ENCODE measurements at regions not wholly inside any gene's neighbourhood (a gene's known extent, or its start where the extent isn't known, plus 50 kb on each side); places are given as distances from the start of the nearest gene placed in this dataset.

GRCh38 chr7:116390363-116390762 is 109.2 kb upstream of the CAV2 start:
- Histone ChIP-seq H3K4me1 (no peaks in the 10 kb centered on the region), H3K9me3 (no peaks in the 10 kb centered on the region), H3K36me3 (no peaks in the 10 kb centered on the region), H3K27me3 (no peaks in the 10 kb centered on the region), H3K27ac (no peak overlapping the region), H3K4me3 (no peak overlapping the region)
- WGBS, 2 donors, result 87 to 95% methylated on average over 3 of the region's 3 CpGs
- intact Hi-C loops (cut with DNase I), result no loop called here
- DNase-seq, result no peak
- no peak for FAIRE-seq
- TF ChIP-seq CTCF (IDR thresholded peaks at IDR 0.05), result no peak
- no peak for ATAC-seq

GRCh38 chr7:116392806-116393205 is 106.7 kb upstream of the CAV2 start:
- Histone ChIP-seq H3K4me1 (no peaks in the 10 kb centered on the region), H3K27ac (no peak overlapping the region), H3K36me3 (no peaks in the 10 kb centered on the region), H3K4me3 (no peak overlapping the region), H3K27me3 (no peaks in the 10 kb centered on the region), H3K9me3 (no peaks in the 10 kb centered on the region)
- intact Hi-C loops (cut with DNase I), result no loop called here
- DNase-seq (no peak), ATAC-seq (no peak), FAIRE-seq (no peak)
- TF ChIP-seq CTCF (IDR thresholded peaks at IDR 0.05), result no peak

DNA sequence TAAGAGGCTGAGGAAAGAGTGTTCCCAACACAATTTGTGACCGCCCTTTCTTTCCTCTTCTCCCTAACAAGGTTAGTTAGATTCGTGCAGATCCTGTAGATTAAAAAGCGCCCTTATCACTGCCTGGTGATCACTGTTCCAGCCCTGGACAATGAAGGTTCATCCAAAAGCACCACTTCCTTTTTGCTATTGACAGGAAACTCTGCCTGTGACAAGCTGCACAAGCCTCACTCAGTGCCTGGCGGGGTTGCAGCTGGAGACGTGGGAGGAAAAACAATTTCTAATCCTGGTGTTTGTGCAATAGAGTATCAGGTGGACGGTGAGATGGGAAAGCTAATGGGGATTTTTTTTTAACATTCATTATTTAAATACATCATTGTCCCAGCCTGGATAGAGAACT is 105.9 kb upstream of the CAV2 start:
- no peak for TF ChIP-seq CTCF (IDR thresholded peaks at IDR 0.05)
- ATAC-seq (no peak), DNase-seq (no peak), FAIRE-seq (no peak)
- H3K9me3 ChIP-seq, result no peaks in the 10 kb centered on the region
- no peaks in the 10 kb centered on the region for H3K4me1 ChIP-seq
- H3K4me3 ChIP-seq, result no peak overlapping the region
- intact Hi-C loops (cut with DNase I), result no loop called here
- 71 to 74% methylated on average over 6 of the region's 6 CpGs for WGBS, 2 donors
- no peak overlapping the region for H3K27ac ChIP-seq
- no peaks in the 10 kb centered on the region for H3K27me3 ChIP-seq
- no peaks in the 10 kb centered on the region for H3K36me3 ChIP-seq

- FAIRE-seq (no peak), ATAC-seq (no peak), DNase-seq (no peak)
- 90 to 95% methylated on average over 11 of the region's 11 CpGs for WGBS, 2 donors
- intact Hi-C loops (cut with DNase I), result no loop called here
- Histone ChIP-seq H3K36me3 (no peaks in the 10 kb centered on the region), H3K9me3 (no peaks in the 10 kb centered on the region), H3K4me1 (no peaks in the 10 kb centered on the region), H3K27ac (no peak overlapping the region), H3K4me3 (no peak overlapping the region), H3K27me3 (no peaks in the 10 kb centered on the region)
- no peak for TF ChIP-seq CTCF (IDR thresholded peaks at IDR 0.05)
Measured at GRCh38 chr7:116394106-116394505, 105.4 kb upstream of the CAV2 start.

GRCh38 chr7:116395141-116395791 is 104.3 kb upstream of the CAV2 start:
- Histone ChIP-seq H3K4me1 (no peaks in the 10 kb centered on the region), H3K36me3 (no peaks in the 10 kb centered on the region), H3K4me3 (no peak overlapping the region), H3K27ac (no peak overlapping the region), H3K9me3 (no peaks in the 10 kb centered on the region), H3K27me3 (no peaks in the 10 kb centered on the region)
- intact Hi-C loops (cut with DNase I), result no loop called here
- no peak for FAIRE-seq
- DNase-seq, result no peak
- TF ChIP-seq CTCF (IDR thresholded peaks at IDR 0.05), result no peak
- 71 to 82% methylated on average over 3 of the region's 3 CpGs for WGBS, 2 donors
- peak in 1 of 4 donors; percentile 45 for ATAC-seq
